ENCODE measurements at regions not wholly inside any gene's neighbourhood (a gene's known extent, or its start where the extent isn't known, plus 50 kb on each side); places are given as distances from the start of the nearest gene placed in this dataset.

DNA sequence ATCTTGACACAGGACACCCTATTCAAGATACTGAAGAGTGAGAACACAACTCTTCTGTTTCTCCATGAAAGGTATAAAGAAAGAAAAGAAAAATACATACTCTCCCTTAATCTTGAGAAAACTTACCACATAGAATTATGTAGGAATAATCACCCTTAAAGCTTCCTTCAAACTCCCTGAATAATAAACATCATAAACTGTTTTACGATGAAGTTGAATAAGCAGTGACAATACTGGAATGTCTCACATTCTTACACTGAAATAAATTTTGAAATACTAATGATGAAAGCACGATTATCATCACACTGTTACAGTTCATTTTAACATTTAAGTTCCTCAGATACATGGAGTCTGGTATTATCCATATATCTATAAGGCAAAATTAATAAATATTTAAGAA, 306.2 kb downstream of the IPMK start (continued):
- TF ChIP-seq REXO4 (CRISPR knock-in tag; IDR thresholded peaks at IDR 0.05; ENCODE audit: borderline replicate concordance) (no peak), ARNT (IDR thresholded peaks at IDR 0.05) (no peak)

DNA sequence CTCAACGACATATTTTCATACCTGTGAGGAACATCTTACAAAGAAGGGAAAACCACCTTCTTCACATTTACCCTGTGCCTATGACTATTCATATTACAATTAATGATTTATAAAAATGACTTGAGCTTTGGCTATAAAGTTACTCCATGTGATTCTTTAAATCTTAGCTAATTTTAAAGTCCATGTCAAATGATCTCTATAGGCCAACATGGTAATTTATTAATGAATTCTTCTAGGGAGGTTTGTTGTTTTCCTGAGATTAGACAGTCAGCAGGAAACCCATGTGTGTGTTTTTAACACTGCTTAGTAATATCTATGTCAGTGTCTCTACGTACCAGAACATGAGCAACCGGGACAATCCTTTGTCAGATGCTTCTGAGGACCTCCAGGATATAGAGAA, 307.3 kb downstream of the IPMK start:
- DNase-seq (ENCODE audit: low spot score) (no peak), FAIRE-seq (no peak), ATAC-seq (no peak)
- H3K4me1 ChIP-seq (ENCODE audit: insufficient read depth, low read length), result no peaks in the 10 kb centered on the region
- in situ Hi-C loops (cut with HindIII; ENCODE audit: extremely low pct_ligation_motif_present, low pct_unique_long_range_greater_than_20kb), result no loop called here
- no TSS peak for BruUV-seq (replicated peaks)
- H3K27me3 ChIP-seq (ENCODE audit: control insufficient read depth in 1 of 2, insufficient read depth in 2 of 2, low read length in 2 of 2), result peaks cover 0 to 1% of the 10 kb centered on the region in 2 experiments; a peak in 1 of 5 replicates
- intact Hi-C loops (cut with micrococcal nuclease; ENCODE audit: unreplicated experiment), result no loop called here
- no peaks in the 10 kb centered on the region for H3K9me3 ChIP-seq (ENCODE audit: low read length)
- no peak overlapping the region for H2AFZ ChIP-seq (ENCODE audit: low read length)
- ChIA-PET CTCF (ENCODE audit: low intra/inter-chr PET ratio, low total read pairs) (no interaction called here), POLR2A (no interaction called here)
- H3K79me2 ChIP-seq (ENCODE audit: insufficient read depth, low read length), result no peaks in the 10 kb centered on the region
- no peaks in the 10 kb centered on the region for H3K36me3 ChIP-seq (replicated peaks in 1 of 2; ENCODE audit: control insufficient read depth in 1 of 2, insufficient read depth in 2 of 2, low read length in 2 of 2)
- no peaks in the 10 kb centered on the region for H4K20me1 ChIP-seq (ENCODE audit: insufficient read depth, low read length)
- H3K4me2 ChIP-seq (ENCODE audit: low read depth, low read length), result no peak overlapping the region
- H3K27ac ChIP-seq (ENCODE audit: extremely low read length, insufficient read depth, low read length), result no peak overlapping the region
- no peak overlapping the region for H3K9ac ChIP-seq (ENCODE audit: insufficient read depth, low read depth, low read length)
- TF ChIP-seq ZNF883 (CRISPR knock-in tag; IDR thresholded peaks at IDR 0.05; ENCODE audit: not compliant biosample characterization) (no peak), ZNF224 (CRISPR knock-in tag; IDR thresholded peaks at IDR 0.05) (no peak), THYN1 (CRISPR knock-in tag; IDR thresholded peaks at IDR 0.05; ENCODE audit: borderline replicate concordance, low read depth) (no peak)
- TF ChIP-seq, protein P1, sequence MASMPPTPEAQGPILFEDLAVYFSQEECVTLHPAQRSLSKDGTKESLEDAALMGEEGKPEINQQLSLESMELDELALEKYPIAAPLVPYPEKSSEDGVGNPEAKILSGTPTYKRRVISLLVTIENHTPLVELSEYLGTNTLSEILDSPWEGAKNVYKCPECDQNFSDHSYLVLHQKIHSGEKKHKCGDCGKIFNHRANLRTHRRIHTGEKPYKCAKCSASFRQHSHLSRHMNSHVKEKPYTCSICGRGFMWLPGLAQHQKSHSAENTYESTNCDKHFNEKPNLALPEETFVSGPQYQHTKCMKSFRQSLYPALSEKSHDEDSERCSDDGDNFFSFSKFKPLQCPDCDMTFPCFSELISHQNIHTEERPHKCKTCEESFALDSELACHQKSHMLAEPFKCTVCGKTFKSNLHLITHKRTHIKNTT (CRISPR knock-in tag; IDR thresholded peaks at IDR 0.05), result no peak
- TF ChIP-seq, protein P2, sequence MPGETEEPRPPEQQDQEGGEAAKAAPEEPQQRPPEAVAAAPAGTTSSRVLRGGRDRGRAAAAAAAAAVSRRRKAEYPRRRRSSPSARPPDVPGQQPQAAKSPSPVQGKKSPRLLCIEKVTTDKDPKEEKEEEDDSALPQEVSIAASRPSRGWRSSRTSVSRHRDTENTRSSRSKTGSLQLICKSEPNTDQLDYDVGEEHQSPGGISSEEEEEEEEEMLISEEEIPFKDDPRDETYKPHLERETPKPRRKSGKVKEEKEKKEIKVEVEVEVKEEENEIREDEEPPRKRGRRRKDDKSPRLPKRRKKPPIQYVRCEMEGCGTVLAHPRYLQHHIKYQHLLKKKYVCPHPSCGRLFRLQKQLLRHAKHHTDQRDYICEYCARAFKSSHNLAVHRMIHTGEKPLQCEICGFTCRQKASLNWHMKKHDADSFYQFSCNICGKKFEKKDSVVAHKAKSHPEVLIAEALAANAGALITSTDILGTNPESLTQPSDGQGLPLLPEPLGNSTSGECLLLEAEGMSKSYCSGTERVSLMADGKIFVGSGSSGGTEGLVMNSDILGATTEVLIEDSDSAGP (CRISPR knock-in tag; IDR thresholded peaks at IDR 0.05; ENCODE audit: borderline replicate concordance), result no peak
- TF ChIP-seq, protein P3, sequence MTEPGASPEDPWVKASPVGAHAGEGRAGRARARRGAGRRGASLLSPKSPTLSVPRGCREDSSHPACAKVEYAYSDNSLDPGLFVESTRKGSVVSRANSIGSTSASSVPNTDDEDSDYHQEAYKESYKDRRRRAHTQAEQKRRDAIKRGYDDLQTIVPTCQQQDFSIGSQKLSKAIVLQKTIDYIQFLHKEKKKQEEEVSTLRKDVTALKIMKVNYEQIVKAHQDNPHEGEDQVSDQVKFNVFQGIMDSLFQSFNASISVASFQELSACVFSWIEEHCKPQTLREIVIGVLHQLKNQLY (CRISPR knock-in tag; IDR thresholded peaks at IDR 0.05), result no peak
- no peak overlapping the region for H3K4me3 ChIP-seq (replicated peaks in 1 of 3; ENCODE audit: insufficient read depth in 1 of 3, low read depth in 2 of 3, low read length in 3 of 3)
- WGBS (ENCODE audit: low lambda C conversion rate), result 0% methylated on average over 3 of the region's 3 CpGs

Measured in HepG2 (cell line).